Suppressor macrophage treated with lipopolysaccharide for 4 hours (primary cell): ENCODE measurements at regions not wholly inside any gene's neighbourhood (a gene's known extent, or its start where the extent isn't known, plus 50 kb on each side); places are given as distances from the start of the nearest gene placed in this dataset.
A peak's percentile ranks its signal among the peaks of the same experiment; 100 is the strongest.
"Not testable (repeated sequence)": the region's sequence is repeated elsewhere in the genome, so short reads cannot be mapped to it uniquely, and the experiment has no call there.

Experiments used
- DNase-seq: peaks from one replicate; pipeline ENCODE4 v3.0.0-alpha.2; 2020

GRCh38 chr13:84831666-84832657, 949.7 kb upstream of the SLITRK1 start:
- DNase-seq = no peak

- DNase-seq = no peak
These were observed 941.3 kb upstream of the SLITRK1 start for GRCh38 chr13:84823528-84823927.

GRCh38 chr13:84821261-84821660, 939.0 kb upstream of the SLITRK1 start:
- DNase-seq = no peak

GRCh38 chr13:84816567-84817105, 934.4 kb upstream of the SLITRK1 start:
- no peak for DNase-seq

- DNase-seq = no peak
These were observed 930.5 kb upstream of the SLITRK1 start for GRCh38 chr13:84812789-84813188.

GRCh38 chr13:84812078-84812477, 929.8 kb upstream of the SLITRK1 start:
- DNase-seq = no peak

- DNase-seq = no peak
These were observed 928.5 kb upstream of the SLITRK1 start for GRCh38 chr13:84810781-84811180.

- no peak for DNase-seq
These were observed 919.8 kb upstream of the SLITRK1 start for GRCh38 chr13:84802073-84802472.

GRCh38 chr13:84784443-84785153, 902.3 kb upstream of the SLITRK1 start:
- DNase-seq = no peak

GRCh38 chr13:84777316-84777715, 895.0 kb upstream of the SLITRK1 start:
- no peak for DNase-seq

GRCh38 chr13:84776593-84776992, 894.3 kb upstream of the SLITRK1 start:
- no peak for DNase-seq

- DNase-seq = not testable (repeated sequence)
These were observed 893.6 kb upstream of the SLITRK1 start for GRCh38 chr13:84775920-84776319.

GRCh38 chr13:84774111-84774510, 891.8 kb upstream of the SLITRK1 start:
- DNase-seq = no peak

- no peak for DNase-seq
These were observed 878.7 kb upstream of the SLITRK1 start for GRCh38 chr13:84760956-84761355.

- DNase-seq = no peak
These were observed 866.9 kb upstream of the SLITRK1 start for GRCh38 chr13:84749126-84749525.

GRCh38 chr13:84745051-84745551, 862.8 kb upstream of the SLITRK1 start:
- DNase-seq = no peak

GRCh38 chr13:84744203-84744602, 861.9 kb upstream of the SLITRK1 start:
- DNase-seq = no peak

GRCh38 chr13:84741253-84741652, 859.0 kb upstream of the SLITRK1 start:
- DNase-seq = peak; percentile 10

GRCh38 chr13:84739021-84739420, 856.7 kb upstream of the SLITRK1 start:
- no peak for DNase-seq

GRCh38 chr13:84737661-84738060, 855.4 kb upstream of the SLITRK1 start:
- DNase-seq = no peak

GRCh38 chr13:84730376-84730775, 848.1 kb upstream of the SLITRK1 start:
- DNase-seq = no peak

- no peak for DNase-seq
These were observed 823.9 kb upstream of the SLITRK1 start for GRCh38 chr13:84705982-84706710.

GRCh38 chr13:84702174-84702573, 819.9 kb upstream of the SLITRK1 start:
- DNase-seq = no peak
